ENCODE measurements at regions not wholly inside any gene's neighbourhood (a gene's known extent, or its start where the extent isn't known, plus 50 kb on each side); places are given as distances from the start of the nearest gene placed in this dataset.

- no peak for ATAC-seq
These were observed 93.6 kb downstream of the MRPL36 start for GRCh38 chr5:1706021-1706420.

DNA sequence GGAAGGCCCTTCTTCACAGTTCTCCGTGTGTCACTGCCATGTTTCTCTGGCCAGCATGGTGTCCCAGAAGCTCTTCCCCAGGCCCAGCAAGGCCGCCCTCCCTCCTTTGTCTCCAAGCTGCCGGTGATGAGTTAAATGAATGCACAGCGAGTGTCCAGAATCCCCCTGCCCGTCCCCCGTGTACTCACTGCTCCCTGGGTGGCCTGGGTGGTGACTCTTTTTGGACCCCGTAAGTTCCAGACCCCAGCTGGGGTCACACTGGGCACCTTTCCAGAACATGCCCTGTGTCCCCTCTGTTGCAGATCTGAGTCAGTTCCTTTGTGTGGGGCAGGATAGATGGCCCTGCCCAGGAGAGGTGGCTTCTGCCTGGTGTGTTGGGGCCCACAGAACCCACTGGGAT is 95.0 kb downstream of the MRPL36 start:
- DNase-seq (no peak), ATAC-seq (no peak)

More at GRCh38 chr5:1706021-1706420, 93.6 kb downstream of the MRPL36 start:
- DNase-seq = no peak

GRCh38 chr5:1704266-1704665 is 95.4 kb downstream of the MRPL36 start:
- ATAC-seq (no peak), DNase-seq (no peak)

DNA sequence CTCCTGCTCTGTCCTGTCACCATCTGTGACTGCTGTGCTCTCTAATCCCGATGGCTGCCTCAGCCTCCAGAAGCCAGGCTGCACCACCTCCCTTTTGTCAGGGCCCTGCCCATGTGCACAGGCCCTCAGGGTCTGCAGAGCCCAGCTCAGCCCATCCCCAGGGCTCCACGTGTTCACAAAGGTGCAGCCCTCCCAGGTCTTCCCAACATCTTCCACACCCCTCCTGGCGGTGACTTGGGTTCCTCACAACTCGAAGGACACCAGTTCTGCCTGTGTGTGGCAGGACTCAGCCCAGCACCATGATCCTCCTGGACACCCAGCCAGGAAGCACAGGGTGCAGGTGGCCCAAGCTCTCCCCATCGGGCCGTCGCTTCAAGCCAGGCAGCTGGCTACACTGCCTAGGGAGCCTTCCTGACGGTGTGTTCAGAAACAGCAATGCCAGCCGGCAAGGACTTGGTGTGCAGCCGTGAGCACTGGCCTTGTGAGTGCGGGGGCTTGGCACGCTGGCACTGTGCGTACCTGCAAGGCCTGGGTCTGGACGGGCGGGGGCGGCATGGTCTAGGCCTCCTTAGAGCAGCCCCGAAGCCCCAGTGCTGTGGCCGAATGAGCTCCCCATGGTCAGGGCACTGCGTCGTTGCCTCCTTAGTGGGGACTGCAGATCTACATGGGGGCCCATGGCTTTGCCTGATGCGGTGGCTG is 96.1 kb downstream of the MRPL36 start:
- ATAC-seq (no peak), DNase-seq (no peak)

- no peak for ATAC-seq
- DNase-seq = no peak
These were observed 97.3 kb downstream of the MRPL36 start for GRCh38 chr5:1702318-1702717.

GRCh38 chr5:1701884-1702283 is 97.8 kb downstream of the MRPL36 start:
- no peak for ATAC-seq
- no peak for DNase-seq

- ATAC-seq = no peak
- DNase-seq = no peak
These were observed 98.3 kb downstream of the MRPL36 start for GRCh38 chr5:1701216-1701864.

GRCh38 chr5:1699394-1699793 is 100.2 kb downstream of the MRPL36 start:
- DNase-seq (no peak), ATAC-seq (no peak)

DNA sequence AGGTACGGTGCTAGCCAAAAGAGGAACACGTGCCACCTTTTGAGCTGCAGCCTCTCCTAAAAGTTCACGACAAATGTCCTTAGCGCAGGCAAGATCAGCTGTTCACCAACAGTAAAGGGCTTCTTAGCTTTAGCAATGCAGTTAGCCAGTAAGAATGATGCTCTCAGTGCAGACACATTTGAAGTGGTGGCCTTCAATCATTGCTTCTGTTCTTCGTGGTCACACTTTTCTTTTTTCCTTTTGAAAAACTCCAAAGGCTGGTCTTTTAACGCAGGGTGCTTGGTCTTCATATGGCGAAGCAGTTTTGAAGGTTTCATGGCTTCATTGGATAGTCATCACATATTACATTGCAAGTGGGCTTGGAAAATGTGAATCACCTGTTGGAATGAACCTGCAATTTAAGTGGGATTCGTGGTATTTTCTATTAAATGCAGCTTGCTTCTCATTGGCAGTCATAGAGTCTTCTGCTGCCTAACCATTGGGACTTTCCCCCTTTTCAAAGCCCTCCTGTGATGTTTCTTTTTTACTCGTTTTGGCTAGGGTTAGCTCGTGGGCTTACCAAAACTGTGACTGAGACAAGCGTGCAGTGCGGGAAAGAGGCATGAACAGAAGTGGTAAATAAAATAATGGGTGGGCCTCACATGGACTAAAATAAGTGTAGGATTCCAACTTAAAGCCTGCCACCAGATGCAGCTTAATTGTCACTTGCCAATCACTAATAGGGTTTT is 100.9 kb downstream of the MRPL36 start:
- DNase-seq (no peak), ATAC-seq (peak; percentile 88)

GRCh38 chr5:1692381-1692780 is 107.3 kb downstream of the MRPL36 start:
- no peak for ATAC-seq
- no peak for DNase-seq

GRCh38 chr5:1687301-1687970 is 112.2 kb downstream of the MRPL36 start:
- no peak for ATAC-seq
- DNase-seq = no peak

DNA sequence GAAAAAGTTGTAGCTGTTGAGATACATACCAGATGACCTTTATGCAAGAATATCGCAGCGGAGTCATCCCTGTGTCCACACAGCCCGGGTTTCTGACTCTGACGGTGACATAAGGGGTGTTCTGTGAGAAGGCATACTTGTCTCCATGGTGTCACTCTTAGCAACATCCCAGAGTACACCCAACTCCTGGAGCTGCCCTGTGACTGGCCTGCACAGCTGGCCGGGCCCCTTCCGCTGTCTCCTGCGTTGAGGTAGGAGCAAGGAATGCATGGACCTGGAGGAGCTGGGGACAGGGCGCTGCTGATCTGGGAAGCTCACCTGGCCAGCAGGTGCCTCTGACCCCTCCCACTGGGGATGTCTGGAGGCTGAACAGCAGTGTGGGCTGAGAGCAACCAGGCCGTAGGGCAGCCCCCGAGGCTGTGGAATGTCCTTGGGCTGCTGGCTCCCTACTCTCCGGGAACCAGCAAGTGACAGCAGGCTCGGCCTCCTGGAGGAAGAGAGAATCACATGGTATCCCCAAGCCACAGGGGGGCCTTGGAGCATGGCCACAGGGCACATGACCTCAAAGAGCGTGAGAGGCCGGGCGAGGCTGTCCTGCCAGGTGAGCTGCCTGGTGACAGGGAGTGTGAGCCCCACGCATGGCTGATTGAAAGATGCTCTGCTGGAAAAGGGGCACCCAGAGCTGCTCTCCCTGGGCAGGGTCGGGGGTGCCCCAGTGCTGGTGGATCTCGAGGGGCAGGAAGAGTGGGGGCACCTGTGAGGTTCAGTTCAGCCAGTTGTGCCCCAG is 113.4 kb downstream of the MRPL36 start:
- DNase-seq (no peak), ATAC-seq (no peak)

- DNase-seq = no peak
- no peak for ATAC-seq
These were observed 114.6 kb downstream of the MRPL36 start for GRCh38 chr5:1685066-1685465.

DNA sequence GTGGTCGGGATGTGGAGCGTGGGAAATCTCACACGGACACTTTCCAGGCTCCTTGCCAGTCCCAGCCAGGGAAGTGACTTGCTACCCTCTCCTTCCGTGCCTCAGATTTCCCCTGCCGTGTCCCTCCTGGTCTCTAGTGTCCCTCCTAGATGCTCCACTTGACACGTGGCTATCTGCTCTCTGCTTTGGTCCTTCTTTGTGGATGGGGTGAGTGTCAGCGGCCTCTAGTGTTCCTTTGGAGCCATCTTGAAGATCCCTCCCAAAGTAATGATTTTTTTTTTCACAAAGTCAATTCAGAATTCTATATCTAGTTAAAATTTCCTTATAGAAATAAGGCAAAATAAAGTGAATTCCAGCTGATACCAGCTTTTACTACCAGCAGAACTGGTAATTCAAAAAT is 117.7 kb downstream of the MRPL36 start:
- no peak for DNase-seq
- no peak for ATAC-seq

GRCh38 chr5:1673042-1673677 is 126.5 kb downstream of the MRPL36 start:
- ATAC-seq (no peak), DNase-seq (no peak)

DNA sequence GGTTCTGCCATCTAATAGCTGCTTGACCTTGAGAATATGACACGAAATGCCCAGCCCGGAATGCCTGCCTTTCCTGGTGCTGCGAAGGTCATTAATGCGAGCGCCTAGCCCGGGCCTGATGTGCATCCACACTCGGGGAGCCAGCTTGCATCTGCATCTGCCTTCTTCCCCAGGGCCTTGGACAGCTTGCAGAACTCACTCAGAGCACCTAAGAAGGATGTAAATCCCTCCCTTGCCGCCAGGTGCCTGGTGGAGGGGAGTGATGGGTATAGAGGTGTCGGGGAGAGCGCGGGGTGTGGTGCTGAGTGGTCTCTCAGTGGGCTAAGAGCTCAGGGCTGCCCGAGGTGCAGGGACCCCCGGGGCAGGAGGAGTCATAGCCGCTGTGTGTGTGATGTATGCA is 127.2 kb downstream of the MRPL36 start:
- DNase-seq = no peak

DNA sequence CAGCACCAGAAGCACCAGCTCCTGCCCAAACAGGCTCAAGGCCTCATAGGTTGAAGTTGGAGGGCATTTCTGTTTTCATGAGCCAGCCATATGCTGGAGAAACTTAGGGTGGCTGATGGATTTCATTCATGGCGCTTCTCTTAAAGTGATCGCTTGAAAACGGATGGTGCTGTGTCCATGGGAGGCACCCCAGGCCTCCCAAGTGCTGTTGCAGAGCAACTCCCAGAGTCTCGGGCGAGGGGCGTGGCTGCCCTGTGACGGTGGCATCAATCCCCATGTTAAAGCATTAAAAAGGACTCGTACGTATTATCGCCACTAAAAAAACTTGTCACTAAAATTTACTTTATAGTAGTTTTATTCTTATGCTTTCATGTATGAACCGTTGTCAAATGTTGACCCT is 128.3 kb downstream of the MRPL36 start:
- DNase-seq (no peak), ATAC-seq (no peak)

More for the DNA sequence above, 127.2 kb downstream of the MRPL36 start:
- peak; percentile 35 for ATAC-seq

- no peak for ATAC-seq
- DNase-seq = no peak
These were observed 129.3 kb downstream of the MRPL36 start for GRCh38 chr5:1670351-1670750.

- DNase-seq (no peak), ATAC-seq (no peak)
These were observed 130.1 kb downstream of the MRPL36 start for GRCh38 chr5:1669276-1670155.

- DNase-seq (no peak), ATAC-seq (no peak)
These were observed 131.4 kb downstream of the MRPL36 start for GRCh38 chr5:1668141-1668721.
